ENCODE measurements at regions not wholly inside any gene's neighbourhood (a gene's known extent, or its start where the extent isn't known, plus 50 kb on each side); places are given as distances from the start of the nearest gene placed in this dataset.
"Not testable (repeated sequence)": the region's sequence is repeated elsewhere in the genome, so short reads cannot be mapped to it uniquely, and the experiment has no call there.

DNA sequence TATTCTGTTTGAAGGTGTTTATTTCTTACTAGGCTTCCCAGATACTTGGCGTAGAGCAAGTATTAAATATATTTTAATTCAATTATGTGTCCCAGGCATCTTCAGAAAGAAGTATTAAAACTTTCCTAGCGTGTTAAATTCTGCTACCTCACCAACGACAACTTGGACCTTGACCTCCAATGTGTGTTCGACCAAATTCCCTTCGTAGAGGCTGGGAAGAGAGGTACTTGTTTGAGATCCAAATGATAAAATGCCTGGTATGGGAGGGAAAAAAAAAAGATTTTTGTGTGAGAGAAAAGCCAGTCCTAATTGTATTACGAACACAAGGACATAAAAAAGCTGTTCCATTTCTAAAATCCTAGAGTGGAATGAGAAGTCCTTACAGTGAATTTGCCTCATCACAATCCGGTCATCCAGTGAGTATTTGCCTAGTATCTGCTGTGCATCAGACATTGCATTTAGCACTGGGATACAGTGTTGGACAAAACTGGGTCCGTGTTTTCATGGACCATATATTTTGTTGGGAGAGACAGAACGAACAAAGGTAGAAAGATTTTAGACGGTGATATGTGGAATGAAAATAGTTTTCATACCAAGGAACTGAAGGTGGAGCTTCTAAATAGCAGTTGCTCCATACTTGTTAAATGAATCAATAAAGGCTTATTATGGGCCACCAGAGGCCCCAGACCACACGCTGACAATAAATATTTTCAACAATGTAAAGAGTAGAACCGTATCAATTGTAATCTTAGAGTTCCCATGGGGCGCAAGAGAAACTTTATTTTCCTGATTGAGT is 103.1 kb downstream of the KIF4B start:
- DNase-seq = no peak

DNA sequence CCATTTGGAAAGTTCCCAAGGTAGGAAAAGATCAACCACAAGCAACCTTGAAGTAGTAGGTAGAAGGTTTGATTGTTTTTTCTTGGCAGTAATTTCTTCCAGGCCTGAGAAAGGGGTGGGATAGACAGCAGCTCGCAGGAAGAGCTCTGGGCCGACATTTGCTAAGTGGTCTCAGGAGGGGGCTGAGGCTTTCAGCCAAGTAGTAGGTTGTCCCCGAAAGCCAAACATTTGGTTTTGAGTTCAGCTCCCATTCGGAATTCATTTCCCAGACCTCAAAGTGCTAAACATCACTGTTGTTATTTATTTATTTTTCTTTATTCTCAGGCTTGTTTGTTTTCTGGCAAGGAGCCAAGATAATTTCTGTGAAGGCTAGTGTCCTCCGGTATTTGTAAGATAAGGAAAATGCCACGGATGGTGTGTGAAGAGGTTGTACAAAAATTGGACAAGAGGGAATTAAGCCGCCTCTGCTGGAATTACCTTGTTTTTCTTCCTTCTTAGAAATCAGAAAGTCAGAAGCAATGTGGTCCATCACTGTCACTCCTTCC is 112.1 kb downstream of the KIF4B start:
- DNase-seq = no peak

GRCh38 chr5:155126573-155126972 is 113.0 kb downstream of the KIF4B start:
- DNase-seq = no peak

- DNase-seq = no peak
Observed at GRCh38 chr5:155127552-155127951, 114.0 kb downstream of the KIF4B start.

- no peak for DNase-seq
Observed at GRCh38 chr5:155128786-155129512, 115.4 kb downstream of the KIF4B start.

DNA sequence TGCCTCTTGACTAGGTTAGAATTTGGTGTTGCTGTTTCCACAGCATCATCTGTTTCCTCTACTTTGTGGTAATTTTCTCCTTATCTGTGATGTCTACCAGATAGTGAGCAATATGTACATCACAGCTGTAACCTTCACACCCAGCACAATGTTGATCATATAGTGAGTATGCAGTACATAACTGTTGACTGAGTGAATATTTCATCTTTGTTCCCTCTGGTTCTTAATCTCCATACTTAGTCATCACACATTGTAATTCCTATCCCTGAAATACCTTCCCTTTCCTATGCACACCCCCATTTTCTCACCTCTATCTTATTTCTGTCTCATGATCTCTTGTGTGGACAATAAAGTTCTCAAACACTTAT is 115.9 kb downstream of the KIF4B start:
- DNase-seq = no peak

- DNase-seq = no peak
Observed at GRCh38 chr5:155134130-155134529, 120.6 kb downstream of the KIF4B start.

GRCh38 chr5:155136216-155136850 is 122.8 kb downstream of the KIF4B start:
- DNase-seq = no peak

GRCh38 chr5:155137683-155138082 is 124.1 kb downstream of the KIF4B start:
- DNase-seq = no peak

- no peak for DNase-seq
Observed at GRCh38 chr5:155140646-155141045, 127.1 kb downstream of the KIF4B start.

DNA sequence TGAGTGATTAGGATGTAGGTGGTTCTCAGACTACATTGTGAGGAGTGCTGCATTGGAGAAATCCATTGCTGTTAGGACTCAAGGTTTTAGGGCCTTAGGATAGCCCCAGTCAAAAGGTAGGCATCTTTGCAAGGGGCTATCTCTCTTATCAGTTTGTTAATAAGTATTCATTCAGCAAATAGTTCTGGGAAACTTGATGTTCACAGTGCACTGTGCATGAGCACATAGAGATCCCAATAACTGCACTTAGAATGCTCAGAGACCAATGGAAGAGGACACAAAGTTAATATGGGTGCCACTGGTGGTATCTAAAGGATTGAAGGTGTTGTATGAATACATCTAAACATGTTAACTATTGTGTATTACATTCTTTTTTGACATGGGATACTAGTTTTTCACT is 131.4 kb downstream of the KIF4B start:
- no peak for DNase-seq

DNA sequence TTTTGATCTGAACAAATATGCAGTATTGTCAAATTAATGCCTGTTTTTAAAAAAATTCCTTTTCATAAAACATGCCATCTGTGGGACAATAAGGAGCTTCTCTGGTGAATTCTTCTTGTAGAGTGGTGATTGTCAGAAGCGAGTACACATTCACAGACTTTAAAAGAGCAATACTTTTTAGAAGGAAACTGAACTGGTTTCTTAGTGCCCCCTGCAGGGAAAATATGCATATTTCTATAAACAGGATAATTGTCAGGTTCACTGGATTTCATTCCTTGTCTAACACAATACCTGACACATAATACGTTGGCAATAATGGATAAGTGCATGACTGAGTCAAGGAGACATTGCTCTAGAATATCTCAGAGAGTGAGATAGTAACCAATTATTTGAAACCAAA is 133.7 kb downstream of the KIF4B start:
- no peak for DNase-seq

DNA sequence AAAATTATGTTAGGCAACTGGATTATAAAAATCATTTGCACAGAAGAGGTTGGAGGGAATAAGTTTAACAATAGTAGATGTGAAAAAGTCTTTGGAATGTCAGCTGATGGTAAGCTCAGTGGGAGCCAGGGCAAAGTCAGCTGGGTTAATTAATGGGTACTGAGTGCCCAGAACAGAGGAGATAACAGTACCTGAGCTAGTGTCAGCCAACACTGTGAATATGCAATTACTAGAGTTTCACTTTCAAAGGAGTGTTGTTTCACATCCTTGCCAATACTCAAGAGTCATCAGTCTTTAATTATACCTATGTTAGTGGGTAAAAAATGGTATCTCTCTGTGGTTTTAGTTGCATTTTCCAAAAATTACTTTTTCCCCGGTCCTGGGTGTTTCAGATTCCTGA is 135.1 kb downstream of the KIF4B start:
- no peak for DNase-seq

DNA sequence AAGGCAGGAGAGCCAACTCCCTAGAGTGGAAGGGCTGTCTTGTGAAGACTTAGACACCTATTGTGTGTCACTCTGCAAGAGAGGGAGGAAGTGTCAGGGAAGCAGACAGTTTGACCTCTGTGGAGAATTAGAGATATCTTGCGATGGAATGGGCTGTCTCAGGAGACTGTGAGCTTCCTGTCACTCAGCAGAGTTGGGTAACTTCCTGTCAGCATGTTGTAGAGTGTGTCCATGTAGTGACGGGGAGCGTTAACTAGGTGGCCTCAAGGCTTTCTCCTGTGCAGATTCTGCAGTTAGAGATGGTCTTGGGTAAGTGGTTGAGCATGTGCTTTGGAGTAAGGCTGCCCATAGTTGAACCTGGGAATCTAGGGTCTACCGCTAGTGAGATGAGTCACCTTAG is 136.5 kb downstream of the KIF4B start:
- DNase-seq = no peak

DNA sequence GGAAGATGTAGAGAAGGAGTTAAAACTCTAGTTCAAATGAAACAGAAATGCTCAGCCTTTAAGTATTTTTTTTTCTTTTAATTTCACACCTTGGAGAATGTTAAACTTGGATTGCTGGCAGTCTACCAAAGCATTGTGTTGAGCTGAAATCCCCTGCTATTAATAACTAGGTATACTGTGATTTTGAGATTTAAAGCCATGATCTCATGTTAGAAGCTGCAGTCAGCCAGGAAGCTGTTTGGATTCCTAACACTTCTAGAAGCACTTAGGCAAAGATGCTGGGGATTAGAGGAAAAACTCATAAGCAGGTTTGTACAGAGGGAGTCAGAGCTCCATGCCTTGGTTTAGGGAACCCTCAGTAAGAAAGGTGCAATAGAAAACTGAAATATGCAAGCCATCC is 141.4 kb downstream of the KIF4B start:
- peak in 1 of 2 donors; percentile 10 for DNase-seq

DNA sequence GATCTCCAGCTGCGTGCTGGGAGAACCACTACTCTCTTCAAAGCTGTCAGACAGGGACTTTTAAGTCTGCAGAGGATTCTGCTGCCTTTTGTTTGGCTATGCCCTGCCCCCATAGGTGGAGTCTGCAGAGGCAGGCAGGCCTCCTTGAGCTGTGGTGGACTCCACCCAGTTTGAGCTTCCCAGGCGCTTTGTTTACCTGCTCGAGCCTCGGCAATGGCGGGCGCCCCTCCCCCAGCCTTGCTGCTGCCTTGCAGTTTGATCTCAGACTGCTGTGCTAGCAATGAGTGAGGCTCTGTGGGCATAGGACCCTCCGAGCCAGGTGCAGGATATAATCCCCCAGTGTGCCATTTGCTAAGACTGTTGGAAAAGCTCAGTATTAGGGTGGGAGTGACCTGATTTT is 149.5 kb downstream of the KIF4B start:
- DNase-seq = not testable (repeated sequence)

DNA sequence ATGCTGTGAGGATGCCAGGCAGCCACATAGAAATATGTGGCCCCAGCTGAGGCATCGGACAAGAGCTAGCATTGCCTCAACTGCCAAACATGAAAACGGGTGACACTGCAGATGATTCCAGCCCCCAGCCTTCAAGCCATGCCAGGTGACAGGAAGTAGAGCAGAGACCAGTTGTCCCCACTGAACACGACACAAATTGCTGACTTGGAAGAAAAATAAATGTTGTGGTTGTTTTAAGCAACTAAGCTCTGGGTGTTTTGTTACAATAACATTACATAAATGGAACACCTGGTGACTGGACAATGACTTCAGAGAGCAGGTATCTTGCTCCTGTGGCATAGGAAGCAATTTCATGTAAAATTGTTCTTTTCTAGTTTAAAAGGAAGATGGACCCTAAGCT is 154.2 kb downstream of the KIF4B start:
- no peak for DNase-seq

DNA sequence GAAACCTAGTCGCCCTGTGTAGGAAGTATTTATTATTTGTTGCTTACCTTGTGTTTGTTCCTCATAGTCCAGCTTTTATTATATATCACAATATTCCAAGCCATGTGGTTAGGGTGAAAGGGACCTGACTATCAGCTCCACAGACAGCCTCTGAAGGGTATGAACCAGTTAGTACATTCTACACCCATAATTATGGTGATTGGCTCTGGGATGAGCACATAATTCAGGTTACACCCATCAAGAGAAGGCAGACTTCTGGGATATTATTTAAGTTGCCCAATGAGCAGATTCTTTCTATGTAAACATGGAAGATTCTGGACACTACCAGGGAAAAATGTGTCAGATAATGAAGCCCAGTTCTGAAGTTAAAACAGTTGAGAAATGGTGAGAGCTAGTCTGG is 168.0 kb downstream of the KIF4B start:
- DNase-seq = no peak

DNA sequence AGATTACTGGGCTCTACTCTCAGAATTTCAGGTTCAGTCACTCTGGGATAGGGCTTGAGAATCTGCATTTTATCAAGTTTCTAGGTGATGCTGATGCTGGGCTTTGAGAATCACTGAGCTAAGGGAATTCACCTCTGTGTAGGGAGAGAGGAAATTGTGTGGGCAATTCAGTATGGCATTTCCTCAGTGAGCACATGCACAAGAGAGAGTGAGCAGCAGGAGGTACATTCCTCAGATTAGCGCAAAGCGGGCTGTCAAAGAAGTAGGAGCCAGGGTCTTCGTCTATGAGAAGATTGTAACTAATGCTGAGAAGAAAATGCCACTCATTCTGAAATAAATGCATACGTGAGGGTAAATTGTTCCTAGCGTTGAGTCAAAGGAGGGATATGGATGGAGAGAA is 175.9 kb downstream of the KIF4B start:
- no peak for DNase-seq

DNA sequence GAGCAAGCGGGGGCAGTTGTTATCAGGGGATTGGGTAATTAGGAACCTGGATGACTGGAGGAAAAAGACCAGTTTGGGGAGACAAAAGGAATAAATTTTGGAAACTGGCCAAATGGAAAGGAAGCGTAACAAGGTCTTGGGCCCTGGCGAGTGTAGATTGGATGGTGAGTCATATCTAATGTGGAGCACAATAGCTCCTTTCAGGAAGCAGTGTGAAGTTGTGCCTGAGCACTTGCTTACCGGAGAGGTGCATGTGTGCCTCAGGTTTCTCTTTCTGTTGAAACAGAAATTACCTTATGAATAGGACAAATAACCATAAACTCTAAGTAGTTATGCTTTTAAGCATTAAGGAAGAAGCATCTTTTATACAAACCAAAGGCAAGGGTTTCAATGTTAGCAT is 176.4 kb downstream of the KIF4B start:
- no peak for DNase-seq

- DNase-seq = no peak
Observed at GRCh38 chr5:155193029-155193428, 179.5 kb downstream of the KIF4B start.

GRCh38 chr5:155193483-155194107 is 180.0 kb downstream of the KIF4B start:
- no peak for DNase-seq

Measured in right lung (tissue), 2 donors.